ENCODE measurements at regions not wholly inside any gene's neighbourhood (a gene's known extent, or its start where the extent isn't known, plus 50 kb on each side); places are given as distances from the start of the nearest gene placed in this dataset.

GRCh38 chr6:22081709-22082108 lies 215.1 kb downstream of the PRL start:
- no peaks in the 10 kb centered on the region for H3K27me3 ChIP-seq (replicated peaks in 1 of 7)
- H3K9me3 ChIP-seq, result peaks cover 0 to 9% (median 0%) of the 10 kb centered on the region in 8 donors
- 76 to 94% (median 88%) methylated on average over 4 of the region's 4 CpGs for WGBS, 5 donors
- no peaks in the 10 kb centered on the region for H3K36me3 ChIP-seq
- TF ChIP-seq CTCF (IDR thresholded peaks at IDR 0.05 in 8 of 11, conservative IDR thresholded peaks at IDR 0.05 in 3 of 11) (no peak), POLR2A (IDR thresholded peaks at IDR 0.05) (no peak), POLR2AphosphoS5 (IDR thresholded peaks at IDR 0.05) (no peak)
- DNase-seq, result no peak
- no peak overlapping the region for H3K27ac ChIP-seq
- H3K4me1 ChIP-seq, result no peaks in the 10 kb centered on the region
- intact Hi-C loops (cut with DNase I; ENCODE audit: low total_unique reads), result no loop called here
- H3K4me3 ChIP-seq, result no peak overlapping the region

GRCh38 chr6:22082218-22082617 lies 214.6 kb downstream of the PRL start:
- Histone ChIP-seq H3K27ac (no peak overlapping the region), H3K4me3 (no peak overlapping the region), H3K36me3 (no peaks in the 10 kb centered on the region), H3K9me3 (peaks cover 0 to 9% (median 0%) of the 10 kb centered on the region in 8 donors), H3K27me3 (replicated peaks in 1 of 7) (no peaks in the 10 kb centered on the region), H3K4me1 (no peaks in the 10 kb centered on the region)
- WGBS, 5 donors, result 86 to 94% (median 88%) methylated on average over 3 of the region's 3 CpGs
- intact Hi-C loops (cut with DNase I; ENCODE audit: low total_unique reads), result no loop called here
- TF ChIP-seq CTCF (IDR thresholded peaks at IDR 0.05 in 8 of 11, conservative IDR thresholded peaks at IDR 0.05 in 3 of 11), result no peak
- no peak for TF ChIP-seq POLR2AphosphoS5 (IDR thresholded peaks at IDR 0.05)
- no peak for TF ChIP-seq POLR2A (IDR thresholded peaks at IDR 0.05)
- DNase-seq, result no peak

GRCh38 chr6:22083119-22083518 lies 213.7 kb downstream of the PRL start:
- Histone ChIP-seq H3K27ac (no peak overlapping the region), H3K36me3 (no peaks in the 10 kb centered on the region), H3K4me3 (no peak overlapping the region), H3K27me3 (replicated peaks in 1 of 7) (no peaks in the 10 kb centered on the region), H3K4me1 (no peaks in the 10 kb centered on the region), H3K9me3 (peaks cover 0 to 9% (median 0%) of the 10 kb centered on the region in 8 donors)
- intact Hi-C loops (cut with DNase I; ENCODE audit: low total_unique reads), result no loop called here
- DNase-seq, result no peak
- 86 to 98% (median 93%) methylated on average over 1 of the region's 1 CpG for WGBS, 5 donors
- TF ChIP-seq CTCF (IDR thresholded peaks at IDR 0.05 in 8 of 11, conservative IDR thresholded peaks at IDR 0.05 in 3 of 11) (no peak), POLR2A (IDR thresholded peaks at IDR 0.05) (no peak), POLR2AphosphoS5 (IDR thresholded peaks at IDR 0.05) (no peak)

- no peak for DNase-seq
- 61 to 66% (median 64%) methylated on average over 9 of the region's 9 CpGs for WGBS, 5 donors
- no peak overlapping the region for H3K27ac ChIP-seq
- intact Hi-C loops (cut with DNase I; ENCODE audit: low total_unique reads), result no loop called here
- peaks cover 0 to 9% (median 0%) of the 10 kb centered on the region in 8 donors for H3K9me3 ChIP-seq
- H3K4me1 ChIP-seq, result no peaks in the 10 kb centered on the region
- H3K36me3 ChIP-seq, result no peaks in the 10 kb centered on the region
- no peak overlapping the region for H3K4me3 ChIP-seq
- TF ChIP-seq POLR2A (IDR thresholded peaks at IDR 0.05) (no peak), CTCF (IDR thresholded peaks at IDR 0.05 in 8 of 11, conservative IDR thresholded peaks at IDR 0.05 in 3 of 11) (no peak), POLR2AphosphoS5 (IDR thresholded peaks at IDR 0.05) (no peak)
- H3K27me3 ChIP-seq (replicated peaks in 1 of 7), result no peaks in the 10 kb centered on the region
Measured at GRCh38 chr6:22087960-22088706, 208.7 kb downstream of the PRL start.
